Suppressor macrophage treated with lipopolysaccharide for 1 hour (primary cell): ENCODE measurements at regions not wholly inside any gene's neighbourhood (a gene's known extent, or its start where the extent isn't known, plus 50 kb on each side); places are given as distances from the start of the nearest gene placed in this dataset.
A peak's percentile ranks its signal among the peaks of the same experiment; 100 is the strongest.
"Not testable (repeated sequence)": the region's sequence is repeated elsewhere in the genome, so short reads cannot be mapped to it uniquely, and the experiment has no call there.

Experiments used
- DNase-seq, 3 donors: peaks; one replicate each; pipeline ENCODE4 v3.0.0-alpha.2; 2020 to 2022

- DNase-seq = no peak
Measured at GRCh38 chrX:81857192-81857591, 655.3 kb downstream of the SH3BGRL start.

- no peak for DNase-seq
Measured at GRCh38 chrX:81866873-81867272, 665.0 kb downstream of the SH3BGRL start.

GRCh38 chrX:81868979-81869378, 667.1 kb downstream of the SH3BGRL start:
- no peak for DNase-seq

- no peak for DNase-seq
Measured at GRCh38 chrX:81874807-81875206, 672.9 kb downstream of the SH3BGRL start.

GRCh38 chrX:81875800-81876199, 673.9 kb downstream of the SH3BGRL start:
- DNase-seq = no peak

- no peak for DNase-seq
Measured at GRCh38 chrX:81876437-81876836, 674.5 kb downstream of the SH3BGRL start.

- no peak for DNase-seq
Measured at GRCh38 chrX:81890521-81890920, 688.6 kb downstream of the SH3BGRL start.

- no peak for DNase-seq
Measured at GRCh38 chrX:81900522-81900921, 698.6 kb downstream of the SH3BGRL start.

- DNase-seq = no peak
Measured at GRCh38 chrX:81925812-81926211, 723.9 kb downstream of the SH3BGRL start.

GRCh38 chrX:81945911-81946310, 744.0 kb downstream of the SH3BGRL start:
- DNase-seq = not testable (repeated sequence)

- DNase-seq = no peak
Measured at GRCh38 chrX:81957318-81957717, 755.4 kb downstream of the SH3BGRL start.

- DNase-seq = peak in 2 of 3 donors; percentile 4 to 15
Measured at GRCh38 chrX:81957900-81958545, 756.1 kb downstream of the SH3BGRL start.

- DNase-seq = no peak
Measured at GRCh38 chrX:81959964-81960363, 758.1 kb downstream of the SH3BGRL start.

- not testable (repeated sequence) for DNase-seq
Measured at GRCh38 chrX:81974413-81974812, 772.5 kb downstream of the SH3BGRL start.

- DNase-seq = no peak
Measured at GRCh38 chrX:81979806-81980515, 778.1 kb downstream of the SH3BGRL start.

GRCh38 chrX:81987217-81987616, 785.3 kb downstream of the SH3BGRL start:
- DNase-seq = not testable (repeated sequence)

- no peak for DNase-seq
Measured at GRCh38 chrX:81996166-81996565, 794.3 kb downstream of the SH3BGRL start.

GRCh38 chrX:82029571-82030218, 827.8 kb downstream of the SH3BGRL start:
- DNase-seq = no peak

- no peak for DNase-seq
Measured at GRCh38 chrX:82031250-82031649, 829.3 kb downstream of the SH3BGRL start.

GRCh38 chrX:82038793-82039192, 836.9 kb downstream of the SH3BGRL start:
- no peak for DNase-seq

- no peak for DNase-seq
Measured at GRCh38 chrX:82041034-82041433, 839.1 kb downstream of the SH3BGRL start.

GRCh38 chrX:82058728-82059127, 856.8 kb downstream of the SH3BGRL start:
- DNase-seq = no peak

GRCh38 chrX:82070948-82071347, 869.0 kb downstream of the SH3BGRL start:
- no peak for DNase-seq

GRCh38 chrX:82081027-82081426, 879.1 kb downstream of the SH3BGRL start:
- DNase-seq = no peak
